H1 (cell line): ENCODE measurements at regions not wholly inside any gene's neighbourhood (a gene's known extent, or its start where the extent isn't known, plus 50 kb on each side); places are given as distances from the start of the nearest gene placed in this dataset.

Experiments
- CTCF ChIA-PET: fragments of 300-600 bp; sonication (Branson Sonifier 250); formaldehyde crosslinking; loops from one replicate; lab custom pipeline; 2021; ENCODE audit not compliant: partially characterized antibody; lab: Charles Lee
- POLR2A ChIA-PET: fragments of 300-600 bp; sonication (Branson Sonifier 250); formaldehyde crosslinking; loops from one replicate; lab custom pipeline; 2021; ENCODE audit warnings: inconsistent platforms; ENCODE audit not compliant: partially characterized antibody; lab: Charles Lee
- DNase-seq, 2 experiments: peaks; one replicate each; pipeline versions ENCODE4 v3.0.0 to v3.0.0-alpha.2; 2010 to 2022; ENCODE audit warnings: low spot score in 2 of 2, low read depth in 1 of 2, mixed read lengths in 1 of 2
- FAIRE-seq: peaks from 2 replicates; lab custom pipeline; 2011; peaks lifted over from hg19 to GRCh38; lab: Jason Lieb, UNC
- H2AFZ ChIP-seq: 2 replicates; pipeline ENCODE4 v1.8.1; 2012; ENCODE audit warnings: low read length, inconsistent platforms
- H2AK5ac ChIP-seq: 2 replicates; pipeline ENCODE4 v1.6.1; 2013; ENCODE audit warnings: low read depth, low read length
- H2BK120ac ChIP-seq: replicated peaks from 2 replicates; pipeline ENCODE3; 2013; ENCODE audit warnings: low read depth, low read length, inconsistent platforms
- H2BK12ac ChIP-seq: 2 replicates; pipeline ENCODE4 v1.6.1; 2013; ENCODE audit warnings: low read depth, low read length
- H2BK15ac ChIP-seq: 2 replicates; pipeline ENCODE4 v1.6.1; 2013; ENCODE audit warnings: low read length
- H2BK20ac ChIP-seq: 2 replicates; pipeline ENCODE4 v1.6.1; 2013; ENCODE audit warnings: low read length
- H2BK5ac ChIP-seq: 2 replicates; pipeline ENCODE4 v1.6.1; 2013; ENCODE audit warnings: low read depth, low read length
- H3K14ac ChIP-seq: 2 replicates; pipeline ENCODE4 v1.6.1; 2013; ENCODE audit warnings: inconsistent platforms; ENCODE audit not compliant: insufficient read length
- H3K18ac ChIP-seq: 2 replicates; pipeline ENCODE4 v1.6.1; 2013; ENCODE audit warnings: low read length; ENCODE audit errors: extremely low read depth
- H3K23ac ChIP-seq: 2 replicates; pipeline ENCODE4 v1.6.1; 2013; ENCODE audit warnings: inconsistent platforms; ENCODE audit not compliant: insufficient read length
- H3K23me2 ChIP-seq: 2 replicates; pipeline ENCODE4 v1.6.1; 2013; ENCODE audit warnings: low read depth, low read length
- H3K27ac ChIP-seq: 2 replicates; pipeline ENCODE4 v1.6.1; 2011; ENCODE audit warnings: low read depth, low read length, inconsistent platforms
- H3K27me3 ChIP-seq, 4 experiments: replicated peaks in 1 of 4; 1 replicate in 1 of 4; 2 replicates in 3 of 4; pipeline versions ENCODE4 v1.6.1 to v1.8.1; 2011 to 2013; ENCODE audit warnings: low read length in 3 of 4, mild to moderate bottlenecking in 3 of 4, inconsistent platforms in 2 of 4, mixed read lengths in 2 of 4, moderate library complexity in 1 of 4; ENCODE audit not compliant: control insufficient read depth in 3 of 4, insufficient read depth in 3 of 4; ENCODE audit errors: extremely low read depth in 1 of 4
- H3K36me3 ChIP-seq, 4 experiments: 2 replicates each; pipeline versions ENCODE4 v1.6.1 to v1.8.1; 2011 to 2013; ENCODE audit warnings: mild to moderate bottlenecking in 4 of 4, low read length in 3 of 4, moderate library complexity in 2 of 4, control low read depth in 1 of 4, inconsistent platforms in 1 of 4; ENCODE audit not compliant: insufficient read depth in 4 of 4, control insufficient read depth in 2 of 4
- H3K4ac ChIP-seq: replicated peaks from 2 replicates; pipeline ENCODE3; 2013; ENCODE audit warnings: low read length, low read depth, mixed read lengths, inconsistent platforms; ENCODE audit not compliant: insufficient read length
- H3K4me1 ChIP-seq, 4 experiments: replicated peaks in 1 of 4; 1 replicate in 1 of 4; 2 replicates in 3 of 4; pipeline versions ENCODE4 v1.6.1 to v1.8.1; 2011 to 2013; ENCODE audit warnings: low read length in 3 of 4, inconsistent platforms in 2 of 4, mixed read lengths in 1 of 4; ENCODE audit not compliant: insufficient read depth in 4 of 4, control insufficient read depth in 3 of 4
- H3K4me2 ChIP-seq, 2 experiments: 2 replicates each; pipeline versions ENCODE4 v1.6.1 to v1.8.1; 2011 to 2013; ENCODE audit warnings: low read depth in 2 of 2, low read length in 2 of 2, control low read depth in 1 of 2, inconsistent platforms in 1 of 2, mild to moderate bottlenecking in 1 of 2; ENCODE audit not compliant: insufficient read depth in 1 of 2
- H3K4me3 ChIP-seq, 4 experiments: fragments of 200-600, 300-600 bp in 1 of 4; sonication (generic), shearing (Covaris generic), sonication (Bioruptor Twin) in 1 of 4; 2 replicates each; pipeline versions ENCODE4 v1.5.1 to v1.8.1; 2011 to 2016; ENCODE audit warnings: low read length in 4 of 4, low read depth in 3 of 4, control low read depth in 2 of 4, inconsistent platforms in 2 of 4, mild to moderate bottlenecking in 2 of 4, mixed read lengths in 1 of 4, moderate library complexity in 1 of 4; ENCODE audit not compliant: insufficient read depth in 2 of 4; ENCODE audit errors: extremely low read depth in 1 of 4
- H3K56ac ChIP-seq: replicated peaks from 2 replicates; pipeline ENCODE3; 2013; ENCODE audit warnings: low read depth, mild to moderate bottlenecking, mixed read lengths, low read length, inconsistent platforms; ENCODE audit not compliant: insufficient read length
- H3K79me1 ChIP-seq: 2 replicates; pipeline ENCODE4 v1.6.1; 2013; ENCODE audit warnings: low read depth, low read length, control low read depth
- H3K79me2 ChIP-seq, 2 experiments: 2 replicates each; pipeline versions ENCODE4 v1.6.1 to v1.8.1; 2012 to 2013; ENCODE audit warnings: low read length in 2 of 2, mild to moderate bottlenecking in 2 of 2, inconsistent platforms in 1 of 2; ENCODE audit not compliant: insufficient read depth in 2 of 2, control insufficient read depth in 1 of 2
- H3K9ac ChIP-seq, 4 experiments: replicated peaks in 1 of 4; 1 replicate in 1 of 4; 2 replicates in 3 of 4; pipeline versions ENCODE4 v1.6.1 to v1.8.1; 2011 to 2013; ENCODE audit warnings: low read depth in 3 of 4, low read length in 3 of 4, control low read depth in 2 of 4, mild to moderate bottlenecking in 2 of 4, moderate library complexity in 2 of 4, inconsistent platforms in 1 of 4; ENCODE audit errors: extremely low read depth in 1 of 4
- H3K9me3 ChIP-seq, 2 experiments: 2 replicates each; pipeline versions ENCODE4 v1.6.1 to v1.8.1; 2012 to 2013; ENCODE audit warnings: mild to moderate bottlenecking in 2 of 2, moderate library complexity in 2 of 2, control low read depth in 1 of 2, inconsistent platforms in 1 of 2, low read depth in 1 of 2, low read length in 1 of 2, mixed read lengths in 1 of 2; ENCODE audit not compliant: insufficient read depth in 2 of 2
- H4K20me1 ChIP-seq, 2 experiments: replicated peaks in 1 of 2; 2 replicates each; pipeline versions ENCODE3 to v1.8.1; 2011 to 2013; ENCODE audit warnings: inconsistent platforms in 2 of 2, low read length in 2 of 2, mild to moderate bottlenecking in 1 of 2; ENCODE audit not compliant: insufficient read depth in 2 of 2, control insufficient read depth in 1 of 2
- H4K5ac ChIP-seq: 2 replicates; pipeline ENCODE4 v1.6.1; 2013; ENCODE audit warnings: low read length, low read depth, mixed read lengths, inconsistent platforms; ENCODE audit not compliant: insufficient read length
- H4K8ac ChIP-seq: 2 replicates; pipeline ENCODE4 v1.8.0; 2013; ENCODE audit warnings: mild to moderate bottlenecking, moderate library complexity, low read length, inconsistent platforms; ENCODE audit not compliant: insufficient read depth; ENCODE audit errors: extremely low read depth
- H4K91ac ChIP-seq: replicated peaks from 2 replicates; pipeline ENCODE3; 2013; ENCODE audit warnings: low read length, mixed read lengths, inconsistent platforms; ENCODE audit not compliant: insufficient read length
- BCL11A ChIP-seq, 2 experiments: IDR thresholded peaks; one replicate each; pipeline ENCODE4 v1.6.1; 2011; ENCODE audit warnings: low read depth in 2 of 2, low read length in 2 of 2, mild to moderate bottlenecking in 2 of 2
- CREB1 ChIP-seq: IDR thresholded peaks from 2 replicates; pipeline ENCODE4 v1.6.1; 2012; ENCODE audit warnings: inconsistent platforms
- CTBP2 ChIP-seq: IDR thresholded peaks from 2 replicates; pipeline ENCODE4 v1.7.0; 2011; ENCODE audit warnings: borderline replicate concordance, mild to moderate bottlenecking, moderate library complexity, mixed read lengths, low read length; ENCODE audit not compliant: insufficient read depth, insufficient read length
- MAFK ChIP-seq: IDR thresholded peaks from 2 replicates; pipeline ENCODE4 v1.6.1; 2012; ENCODE audit warnings: low read depth, mild to moderate bottlenecking, improper control_type of control experiment, low read length
- RBBP5 ChIP-seq: IDR thresholded peaks from 2 replicates; pipeline ENCODE4 v1.7.1; 2012; ENCODE audit warnings: low read depth, mild to moderate bottlenecking, inconsistent platforms, low read length, moderate library complexity, borderline replicate concordance
- RNF2 ChIP-seq: fragments of 200-900, 300-1000 bp; sonication (generic); IDR thresholded peaks from 2 replicates; pipeline ENCODE4 v1.7.1; 2016; ENCODE audit warnings: borderline replicate concordance, low read depth, mild to moderate bottlenecking, antibody characterized with exemption, low read length; ENCODE audit not compliant: poor library complexity, severe bottlenecking; ENCODE audit errors: missing control alignments
- SIX5 ChIP-seq: IDR thresholded peaks from 2 replicates; pipeline ENCODE4 v1.6.1; 2011; ENCODE audit warnings: mild to moderate bottlenecking, low read depth, low read length
- SP2 ChIP-seq: IDR thresholded peaks from 2 replicates; pipeline ENCODE4 v1.6.1; 2012; ENCODE audit warnings: mild to moderate bottlenecking, low read length, inconsistent platforms
- SRF ChIP-seq: IDR thresholded peaks from 2 replicates; pipeline ENCODE4 v1.6.1; 2011; ENCODE audit warnings: mild to moderate bottlenecking, low read depth, low read length, moderate library complexity
- TAF1 ChIP-seq: IDR thresholded peaks from 2 replicates; pipeline ENCODE4 v1.6.1; 2011; ENCODE audit warnings: mild to moderate bottlenecking, low read depth, low read length
- ZNF274 ChIP-seq: IDR thresholded peaks from 2 replicates; pipeline ENCODE4 v1.7.0; 2012; ENCODE audit warnings: low read length, borderline replicate concordance; ENCODE audit errors: extremely low read depth
- WGBS, 2 experiments: shearing (Covaris generic) in 1 of 2; methylation state at CpG; one replicate each; pipeline versions ENCODE4 v1.1.6 to v1.1.7; 2013 to 2015; ENCODE audit warnings: low lambda C conversion rate in 2 of 2, mixed read lengths in 2 of 2, inconsistent platforms in 1 of 2, low coverage in 1 of 2, missing lambda C conversion rate in 1 of 2; ENCODE audit not compliant: insufficient replicate concordance in 2 of 2, insufficient coverage in 1 of 2, insufficient read length in 1 of 2; ENCODE audit errors: extremely low coverage in 1 of 2, missing lambda C conversion rate in 1 of 2; 5-methylcytosine and 5-hydroxymethylcytosine counted together

DNA sequence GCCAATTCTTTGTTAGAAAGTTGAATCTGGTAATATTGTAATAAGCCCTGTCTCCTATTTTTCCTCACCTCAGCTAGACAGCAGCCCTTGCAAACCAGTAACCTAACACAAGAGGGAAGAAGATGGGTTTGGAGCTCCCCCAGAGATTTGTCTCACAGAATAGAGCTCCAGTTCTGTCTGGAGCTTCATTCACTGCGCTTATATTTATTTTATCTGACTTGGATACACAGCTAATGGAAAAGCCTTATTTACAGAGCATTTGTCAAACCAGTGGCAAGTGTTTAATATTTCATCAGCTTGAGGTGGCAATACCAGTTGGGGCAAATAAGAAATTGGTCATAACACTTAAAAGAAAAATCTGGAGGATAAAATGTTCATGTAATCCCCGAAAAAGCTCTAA, 1094.0 kb downstream of the FSCB start:
- Histone ChIP-seq H3K79me2 (no peaks in the 10 kb centered on the region), H2BK12ac (no peak overlapping the region), H3K36me3 (no peaks in the 10 kb centered on the region), H3K18ac (no peak overlapping the region), H3K27me3 (no peaks in the 10 kb centered on the region), H2BK15ac (no peak overlapping the region), H2BK20ac (no peak overlapping the region), H4K8ac (no peak overlapping the region), H3K23me2 (no peaks in the 10 kb centered on the region), H3K4ac (no peak overlapping the region), H3K56ac (no peak overlapping the region), H3K4me3 (no peak overlapping the region), H4K91ac (no peak overlapping the region), H3K4me2 (no peak overlapping the region), H4K5ac (no peak overlapping the region), H3K4me1 (no peaks in the 10 kb centered on the region), H4K20me1 (no peaks in the 10 kb centered on the region), H3K14ac (no peak overlapping the region), H2BK5ac (no peak overlapping the region), H2AK5ac (no peak overlapping the region), H3K9ac (no peak overlapping the region), H2BK120ac (no peak overlapping the region), H3K23ac (no peak overlapping the region), H2AFZ (no peak overlapping the region), H3K27ac (no peak overlapping the region), H3K79me1 (no peaks in the 10 kb centered on the region), H3K9me3 (no peaks in the 10 kb centered on the region)
- WGBS, 2 experiments = 91% methylated on average over 2 of the region's 2 CpGs; no CpG with 5 or more reads in 1 of the 2 experiments
- DNase-seq = no peak
- no peak for FAIRE-seq
- no peak for TF ChIP-seq RBBP5
- TF ChIP-seq SIX5 = no peak
- no peak for TF ChIP-seq CREB1
- TF ChIP-seq RNF2 = no peak
- no peak for TF ChIP-seq MAFK
- no peak for TF ChIP-seq SP2
- TF ChIP-seq TAF1 = no peak
- no peak for TF ChIP-seq ZNF274
- TF ChIP-seq BCL11A (IDR thresholded peaks at IDR 0.05; ENCODE audit: low read depth in 2 of 2, low read length in 2 of 2) = no peak
- no peak for TF ChIP-seq SRF
- no peak for TF ChIP-seq CTBP2
- CTCF ChIA-PET = no interaction called here
- POLR2A ChIA-PET = no interaction called here
